MG63 (cell line): ENCODE measurements at regions not wholly inside any gene's neighbourhood (a gene's known extent, or its start where the extent isn't known, plus 50 kb on each side); places are given as distances from the start of the nearest gene placed in this dataset.
A peak's percentile ranks its signal among the peaks of the same experiment; 100 is the strongest.
"Not testable (repeated sequence)": the region's sequence is repeated elsewhere in the genome, so short reads cannot be mapped to it uniquely, and the experiment has no call there.

ENCODE experiments used
- DNase-seq: peaks from one replicate; pipeline ENCODE4 v3.0.0-alpha.2; 2020
- H3K27me3 ChIP-seq: fragments of 250-450 bp; sonication (Bioruptor Pico); 2 replicates; pipeline ENCODE4 v1.5.1; 2020; ENCODE audit warnings: mild to moderate bottlenecking, moderate library complexity
- H3K36me3 ChIP-seq: fragments of 250-450 bp; sonication (Bioruptor Pico); 2 replicates; pipeline ENCODE4 v1.5.1; 2020; ENCODE audit warnings: mild to moderate bottlenecking, moderate library complexity
- H3K4me3 ChIP-seq: fragments of 250-450 bp; sonication (Bioruptor Pico); 2 replicates; pipeline ENCODE4 v1.5.1; 2020; ENCODE audit warnings: mild to moderate bottlenecking, moderate library complexity
- H3K9me3 ChIP-seq: fragments of 250-450 bp; sonication (Bioruptor Pico); 2 replicates; pipeline ENCODE4 v1.5.1; 2020; ENCODE audit warnings: mild to moderate bottlenecking, moderate library complexity

GRCh38 chr6:44734886-44735629 is 347.6 kb downstream of the CDC5L start:
- no peaks in the 10 kb centered on the region for H3K36me3 ChIP-seq
- no peak overlapping the region for H3K4me3 ChIP-seq
- H3K9me3 ChIP-seq, result no peaks in the 10 kb centered on the region
- no peak for DNase-seq
- H3K27me3 ChIP-seq, result no peaks in the 10 kb centered on the region

- H3K9me3 ChIP-seq, result no peaks in the 10 kb centered on the region
- no peaks in the 10 kb centered on the region for H3K27me3 ChIP-seq
- H3K4me3 ChIP-seq, result no peak overlapping the region
- DNase-seq, result peak; percentile 87
- no peaks in the 10 kb centered on the region for H3K36me3 ChIP-seq
These were observed 348.1 kb downstream of the CDC5L start for GRCh38 chr6:44735630-44735963.

GRCh38 chr6:44737341-44737740 is 349.8 kb downstream of the CDC5L start:
- Histone ChIP-seq H3K9me3 (no peaks in the 10 kb centered on the region), H3K27me3 (no peaks in the 10 kb centered on the region), H3K4me3 (no peak overlapping the region), H3K36me3 (no peaks in the 10 kb centered on the region)
- no peak for DNase-seq

GRCh38 chr6:44737829-44738528 is 350.5 kb downstream of the CDC5L start:
- no peaks in the 10 kb centered on the region for H3K9me3 ChIP-seq
- peak; percentile 43 for DNase-seq
- no peaks in the 10 kb centered on the region for H3K27me3 ChIP-seq
- no peak overlapping the region for H3K4me3 ChIP-seq
- no peaks in the 10 kb centered on the region for H3K36me3 ChIP-seq

- Histone ChIP-seq H3K27me3 (no peaks in the 10 kb centered on the region), H3K4me3 (no peak overlapping the region), H3K9me3 (no peaks in the 10 kb centered on the region), H3K36me3 (no peaks in the 10 kb centered on the region)
- peak; percentile 93 for DNase-seq
These were observed 351.2 kb downstream of the CDC5L start for GRCh38 chr6:44738601-44739146.

GRCh38 chr6:44739181-44739580 is 351.7 kb downstream of the CDC5L start:
- Histone ChIP-seq H3K4me3 (no peak overlapping the region), H3K27me3 (no peaks in the 10 kb centered on the region), H3K36me3 (no peaks in the 10 kb centered on the region), H3K9me3 (no peaks in the 10 kb centered on the region)
- DNase-seq, result no peak

GRCh38 chr6:44740566-44741120 is 353.1 kb downstream of the CDC5L start:
- Histone ChIP-seq H3K4me3 (no peak overlapping the region), H3K36me3 (no peaks in the 10 kb centered on the region), H3K27me3 (no peaks in the 10 kb centered on the region), H3K9me3 (no peaks in the 10 kb centered on the region)
- DNase-seq, result no peak

- no peaks in the 10 kb centered on the region for H3K27me3 ChIP-seq
- H3K36me3 ChIP-seq, result no peaks in the 10 kb centered on the region
- 0 out of 2 replicates have a peak, but pooled peaks cover 2% of the 10 kb centered on the region for H3K9me3 ChIP-seq
- H3K4me3 ChIP-seq, result no peak overlapping the region
- DNase-seq, result no peak
These were observed 354.7 kb downstream of the CDC5L start for GRCh38 chr6:44742201-44742600.

GRCh38 chr6:44742828-44743372 is 355.4 kb downstream of the CDC5L start:
- DNase-seq, result no peak
- Histone ChIP-seq H3K9me3 (0 out of 2 replicates have a peak, but pooled peaks cover 2% of the 10 kb centered on the region), H3K36me3 (no peaks in the 10 kb centered on the region), H3K27me3 (no peaks in the 10 kb centered on the region), H3K4me3 (no peak overlapping the region)

- H3K36me3 ChIP-seq, H3K27me3 ChIP-seq, H3K4me3 ChIP-seq, DNase-seq: not testable (repeated sequence)
- H3K9me3 ChIP-seq, result peaks cover 28% of the 10 kb centered on the region
These were observed 372.6 kb downstream of the CDC5L start for GRCh38 chr6:44760116-44760515.

GRCh38 chr6:44761046-44761445 is 373.5 kb downstream of the CDC5L start:
- peaks cover 28% of the 10 kb centered on the region for H3K9me3 ChIP-seq
- DNase-seq, result no peak
- H3K36me3 ChIP-seq, result no peaks in the 10 kb centered on the region
- H3K4me3 ChIP-seq, result no peak overlapping the region
- H3K27me3 ChIP-seq, result peaks cover 2% of the 10 kb centered on the region; the same call in 1 of the 2 replicates

- DNase-seq, result no peak
- H3K9me3 ChIP-seq, result peaks cover 28% of the 10 kb centered on the region
- H3K27me3 ChIP-seq, result peaks cover 2% of the 10 kb centered on the region; the same call in 1 of the 2 replicates
- no peak overlapping the region for H3K4me3 ChIP-seq
- H3K36me3 ChIP-seq, result no peaks in the 10 kb centered on the region
These were observed 375.0 kb downstream of the CDC5L start for GRCh38 chr6:44762496-44762895.

GRCh38 chr6:44771647-44772415 is 384.3 kb downstream of the CDC5L start:
- H3K4me3 ChIP-seq, result no peak overlapping the region
- DNase-seq, result peak; percentile 56
- H3K36me3 ChIP-seq, result no peaks in the 10 kb centered on the region
- peaks cover 7% of the 10 kb centered on the region for H3K9me3 ChIP-seq
- H3K27me3 ChIP-seq, result no peaks in the 10 kb centered on the region

- Histone ChIP-seq H3K4me3 (no peak overlapping the region), H3K27me3 (no peaks in the 10 kb centered on the region), H3K36me3 (no peaks in the 10 kb centered on the region), H3K9me3 (peaks cover 7% of the 10 kb centered on the region)
- DNase-seq, result no peak
These were observed 385.3 kb downstream of the CDC5L start for GRCh38 chr6:44772838-44773237.

- Histone ChIP-seq H3K4me3 (no peak overlapping the region), H3K27me3 (no peaks in the 10 kb centered on the region), H3K9me3 (peaks cover 3% of the 10 kb centered on the region), H3K36me3 (no peaks in the 10 kb centered on the region)
- DNase-seq, result no peak
These were observed 387.6 kb downstream of the CDC5L start for GRCh38 chr6:44775121-44775520.

GRCh38 chr6:44776344-44776743 is 388.8 kb downstream of the CDC5L start:
- DNase-seq, result no peak
- no peaks in the 10 kb centered on the region for H3K9me3 ChIP-seq
- no peaks in the 10 kb centered on the region for H3K27me3 ChIP-seq
- no peaks in the 10 kb centered on the region for H3K36me3 ChIP-seq
- no peak overlapping the region for H3K4me3 ChIP-seq
